SK-N-MC (cell line): ENCODE measurements at regions not wholly inside any gene's neighbourhood (a gene's known extent, or its start where the extent isn't known, plus 50 kb on each side); places are given as distances from the start of the nearest gene placed in this dataset.

Experiments used
- EZH2 ChIP-seq: fragments of 200-600 bp; sonication (generic); IDR thresholded peaks from one replicate; pipeline ENCODE4 v1.6.1; 2017; ENCODE audit warnings: antibody characterized with exemption
- POLR2AphosphoS5 ChIP-seq: IDR thresholded peaks from 2 replicates; pipeline ENCODE4 v1.6.1; 2012; ENCODE audit warnings: mild to moderate bottlenecking, low read depth, low read length, borderline replicate concordance

GRCh38 chr12:127667131-127667685 is 599.8 kb upstream of the TMEM132C start:
- TF ChIP-seq EZH2: no peak
- TF ChIP-seq POLR2AphosphoS5: no peak
